Esophagus squamous epithelium (tissue), 4 donors: ENCODE measurements at regions not wholly inside any gene's neighbourhood (a gene's known extent, or its start where the extent isn't known, plus 50 kb on each side); places are given as distances from the start of the nearest gene placed in this dataset.

Experiments
- CTCF ChIP-seq, 6 experiments: fragments of 450-650 bp in 4 of 6; fragments of 200-600 bp in 2 of 6; sonication (generic) in 2 of 6; IDR thresholded peaks; one replicate each; pipeline ENCODE4 v1.5.1; 2016 to 2019; ENCODE audit warnings: antibody characterized with exemption in 6 of 6, mild to moderate bottlenecking in 4 of 6, moderate library complexity in 4 of 6
- POLR2A ChIP-seq, 4 donors: fragments of 450-650 bp; IDR thresholded peaks; one replicate each; pipeline ENCODE4 v1.6.1; 2017; ENCODE audit warnings: antibody characterized with exemption in 4 of 4, mild to moderate bottlenecking in 4 of 4, moderate library complexity in 3 of 4

GRCh38 chr4:66506985-66507384 lies 836.7 kb upstream of the EPHA5 start:
- TF ChIP-seq CTCF (IDR thresholded peaks at IDR 0.05) (no peak), POLR2A (IDR thresholded peaks at IDR 0.05) (no peak)
